Neural cell (in vitro differentiated cells): ENCODE measurements at regions not wholly inside any gene's neighbourhood (a gene's known extent, or its start where the extent isn't known, plus 50 kb on each side); places are given as distances from the start of the nearest gene placed in this dataset.

Experiments
- CTCF ChIP-seq: fragments of 450-650 bp; IDR thresholded peaks from 2 replicates; pipeline ENCODE4 v1.5.1; 2014; ENCODE audit warnings: antibody characterized with exemption, mild to moderate bottlenecking, moderate library complexity; ENCODE audit not compliant: poor library complexity, severe bottlenecking
- EP300 ChIP-seq: fragments of 450-650 bp; conservative IDR thresholded peaks from 2 replicates; pipeline ENCODE4 v1.6.1; 2014; ENCODE audit warnings: antibody characterized with exemption, mild to moderate bottlenecking, moderate library complexity; ENCODE audit not compliant: poor library complexity, severe bottlenecking
- EZH2 ChIP-seq: fragments of 200-600, 300-800 bp; shearing (Covaris generic), sonication (generic); IDR thresholded peaks from 2 replicates; pipeline ENCODE4 v1.6.1; 2014; ENCODE audit warnings: antibody characterized with exemption, low read length, borderline replicate concordance, mild to moderate bottlenecking; ENCODE audit not compliant: insufficient read depth, poor library complexity, severe bottlenecking
- MXI1 ChIP-seq: fragments of 450-650 bp; conservative IDR thresholded peaks from 2 replicates; pipeline ENCODE4 v1.6.1; 2014; ENCODE audit warnings: antibody characterized with exemption, mild to moderate bottlenecking; ENCODE audit not compliant: poor library complexity, severe bottlenecking
- POLR2AphosphoS5 ChIP-seq: IDR thresholded peaks from 2 replicates; pipeline ENCODE4 v1.6.1; 2012
- REST ChIP-seq: IDR thresholded peaks from 2 replicates; pipeline ENCODE4 v1.6.1; 2012; ENCODE audit warnings: borderline replicate concordance
- TAF1 ChIP-seq: IDR thresholded peaks from 2 replicates; pipeline ENCODE4 v1.6.1; 2012; ENCODE audit warnings: low read depth

GRCh38 chr11:26204839-26205238, 127.1 kb upstream of the ANO3 start:
- no peak for TF ChIP-seq EZH2
- TF ChIP-seq CTCF, result no peak
- no peak for TF ChIP-seq POLR2AphosphoS5
- TF ChIP-seq TAF1, result no peak
- no peak for TF ChIP-seq MXI1
- TF ChIP-seq EP300, result no peak
- TF ChIP-seq REST, result no peak
